Fibroblast of skin of scalp (primary cell): ENCODE measurements at regions not wholly inside any gene's neighbourhood (a gene's known extent, or its start where the extent isn't known, plus 50 kb on each side); places are given as distances from the start of the nearest gene placed in this dataset.
"Not testable (repeated sequence)": the region's sequence is repeated elsewhere in the genome, so short reads cannot be mapped to it uniquely, and the experiment has no call there.

Source experiments
- DNase-seq: peaks from one replicate; pipeline ENCODE4 v3.0.0-alpha.2; 2013

DNA sequence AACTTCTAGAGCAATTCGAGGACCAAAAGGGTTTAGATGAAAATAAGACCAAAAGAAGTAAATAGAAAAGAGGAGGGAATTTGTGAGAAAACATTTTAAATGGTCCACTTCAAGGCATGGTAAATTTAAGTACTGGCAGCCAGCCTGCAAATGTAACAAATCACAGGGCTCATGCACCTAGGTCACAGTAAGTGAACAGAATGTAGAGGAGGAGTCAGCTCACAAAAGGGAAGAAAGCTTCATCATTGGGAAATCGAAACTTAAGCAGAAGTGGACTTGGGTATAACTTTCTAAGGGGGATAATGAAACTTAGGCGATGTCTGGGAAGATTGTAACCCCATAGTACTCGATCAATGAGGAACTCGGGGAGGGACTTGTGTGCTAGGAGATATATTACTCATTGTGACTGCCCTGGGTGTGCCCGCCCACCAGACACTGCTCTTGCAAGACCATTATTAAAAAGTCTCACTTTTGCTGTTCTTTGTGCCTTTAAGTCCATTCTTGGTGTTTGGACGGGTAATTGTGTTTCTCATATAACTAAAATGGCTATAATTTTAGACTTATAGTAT is 1053.6 kb upstream of the MIR17HG start:
- DNase-seq: no peak

DNA sequence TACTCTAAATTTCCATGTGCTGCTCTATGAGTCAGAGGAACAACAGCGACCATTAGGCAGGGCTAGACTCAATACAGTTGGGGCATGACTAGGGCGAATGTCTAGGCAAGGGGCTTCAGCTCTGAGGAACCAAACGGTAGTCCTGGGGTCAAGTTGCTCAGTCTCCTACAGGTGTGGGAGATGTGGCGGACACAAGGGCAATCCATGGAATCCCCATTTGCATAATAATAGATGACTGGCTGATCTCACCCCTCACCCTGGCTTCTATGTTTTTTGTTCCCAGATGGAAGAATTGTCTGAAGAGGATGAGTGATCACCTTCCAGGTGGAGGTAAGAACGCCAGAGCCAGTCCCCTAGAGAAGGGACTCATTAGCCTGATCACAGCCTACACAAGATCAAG is 1048.2 kb upstream of the MIR17HG start:
- DNase-seq: no peak

DNA sequence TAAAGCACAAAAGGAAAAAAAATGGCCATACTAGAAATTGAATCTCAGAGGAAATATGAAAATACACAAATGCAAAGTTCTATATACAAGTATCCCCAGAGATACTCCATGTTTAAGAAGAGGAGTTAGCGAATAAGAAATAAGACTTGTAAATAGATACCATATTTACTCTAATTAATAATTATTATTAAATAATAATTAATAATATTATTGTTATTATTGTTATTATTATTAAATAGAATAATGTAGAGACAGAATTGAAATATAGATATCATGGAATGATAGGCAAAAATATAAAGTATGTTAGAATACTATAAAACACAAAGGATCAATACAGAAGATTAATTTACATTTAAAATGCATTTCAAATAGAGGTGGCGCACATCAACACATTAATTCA is 1047.5 kb upstream of the MIR17HG start:
- no peak for DNase-seq

DNA sequence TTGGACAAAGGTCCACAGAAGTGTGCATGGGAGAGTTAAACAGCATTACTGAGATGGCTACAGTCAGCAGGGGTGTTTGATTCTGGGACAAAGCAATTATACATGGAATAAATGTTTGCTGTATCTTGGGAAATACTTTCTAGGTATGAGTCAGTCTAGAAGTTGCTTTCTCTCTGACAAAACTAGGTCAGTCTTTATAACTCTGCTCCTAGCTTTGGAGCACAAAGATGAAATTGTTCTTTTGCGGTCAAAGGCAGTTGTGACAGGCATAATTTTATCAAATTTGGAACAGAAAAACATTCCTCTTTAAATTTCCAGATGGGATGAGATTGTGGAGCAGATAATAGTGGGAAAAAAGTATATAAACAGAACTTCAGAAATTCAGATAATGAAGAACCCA is 1045.4 kb upstream of the MIR17HG start:
- peak; percentile 22 for DNase-seq

DNA sequence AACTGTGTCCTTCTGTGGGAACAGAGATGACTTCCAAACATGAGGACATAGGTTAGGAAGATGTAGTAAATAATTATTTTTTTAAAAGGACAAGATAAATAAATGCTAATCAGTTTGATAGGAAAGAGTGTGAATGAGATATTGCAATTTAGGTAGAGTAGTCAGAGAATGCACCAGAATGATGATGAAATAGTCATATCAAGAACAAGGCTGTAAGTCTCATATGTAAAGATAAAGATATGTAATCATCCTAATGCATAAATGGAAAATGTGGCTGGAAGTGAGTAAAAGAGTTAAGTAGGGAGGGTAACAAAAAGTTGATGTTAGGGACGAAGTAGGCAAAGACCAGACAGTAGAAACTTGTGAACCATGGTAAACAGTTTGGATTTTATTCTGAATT is 1041.7 kb upstream of the MIR17HG start:
- no peak for DNase-seq

DNA sequence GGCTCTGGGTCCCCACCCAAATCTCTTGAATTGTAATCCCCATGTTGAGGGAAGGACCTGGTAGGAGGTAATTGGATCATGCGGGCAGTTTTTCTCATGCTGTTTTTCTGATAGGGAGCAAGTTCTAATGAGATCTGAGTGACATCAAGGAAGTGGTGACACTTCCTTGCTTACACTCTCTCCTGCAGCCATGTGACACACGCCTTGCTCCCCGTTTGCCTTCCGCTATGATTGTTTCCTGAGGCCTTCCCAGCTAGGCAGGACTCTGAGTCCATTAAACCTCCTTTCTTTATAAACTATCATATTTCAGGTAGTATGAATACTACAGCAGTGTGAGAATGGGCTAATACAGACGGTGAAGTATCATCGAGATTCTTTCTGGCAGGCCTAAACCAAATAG is 1040.4 kb upstream of the MIR17HG start:
- no peak for DNase-seq

DNA sequence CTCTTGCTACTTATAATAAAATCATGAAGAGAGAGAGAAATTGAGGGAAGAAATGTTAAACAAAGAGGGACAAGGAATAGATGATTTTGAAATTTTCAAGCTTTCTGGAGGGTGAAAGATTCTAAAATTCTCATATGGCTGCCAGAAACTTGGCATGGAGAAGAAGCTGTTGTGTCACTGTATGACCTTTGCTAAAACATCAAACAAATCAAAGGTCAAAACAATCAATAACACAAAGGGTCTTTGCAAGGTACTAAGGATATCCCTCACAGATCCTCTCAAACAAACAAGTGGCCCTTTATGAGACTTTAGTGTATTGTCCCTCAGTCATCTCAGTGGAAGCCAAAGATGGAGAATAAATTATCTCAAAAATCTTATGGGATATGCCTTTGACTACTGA is 1039.2 kb upstream of the MIR17HG start:
- DNase-seq: no peak

DNA sequence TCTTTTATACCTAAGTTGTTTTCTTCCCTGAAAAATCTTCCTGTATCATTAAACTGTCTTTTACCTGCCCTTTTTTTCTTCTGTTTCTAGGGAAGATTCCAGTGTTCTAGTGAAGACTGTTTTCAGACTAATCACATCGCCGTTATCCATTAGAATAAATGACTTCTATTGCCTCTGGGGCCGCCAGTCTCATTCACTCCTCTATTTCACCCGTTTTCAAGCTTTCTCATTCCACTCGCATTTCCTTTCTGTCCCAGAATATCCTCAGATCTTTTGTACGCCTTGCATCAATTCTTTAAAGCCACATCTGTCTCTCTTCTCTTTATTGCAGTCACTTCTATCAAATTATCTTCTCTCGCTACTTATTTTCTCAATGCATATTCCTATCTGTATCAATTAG is 1035.6 kb upstream of the MIR17HG start:
- no peak for DNase-seq

DNA sequence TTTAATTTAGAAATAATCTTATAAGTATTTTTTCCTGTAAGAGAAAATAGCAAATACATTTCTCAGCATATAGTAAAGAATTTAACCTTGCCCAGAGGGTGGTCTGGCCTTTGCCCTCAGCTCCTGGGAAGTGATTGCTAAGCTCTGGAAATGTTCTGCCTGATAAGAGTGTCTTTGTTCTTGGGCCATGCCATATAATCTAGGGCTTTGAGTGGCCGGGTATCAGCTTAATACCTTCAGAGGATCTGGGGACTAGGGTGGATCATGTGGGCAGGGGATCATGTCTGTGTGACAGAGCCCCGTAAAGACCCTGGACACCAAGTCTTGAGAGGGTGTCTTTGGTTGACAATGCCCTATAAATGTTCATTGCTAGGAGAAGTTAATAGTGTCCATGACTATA is 1032.4 kb upstream of the MIR17HG start:
- no peak for DNase-seq

DNA sequence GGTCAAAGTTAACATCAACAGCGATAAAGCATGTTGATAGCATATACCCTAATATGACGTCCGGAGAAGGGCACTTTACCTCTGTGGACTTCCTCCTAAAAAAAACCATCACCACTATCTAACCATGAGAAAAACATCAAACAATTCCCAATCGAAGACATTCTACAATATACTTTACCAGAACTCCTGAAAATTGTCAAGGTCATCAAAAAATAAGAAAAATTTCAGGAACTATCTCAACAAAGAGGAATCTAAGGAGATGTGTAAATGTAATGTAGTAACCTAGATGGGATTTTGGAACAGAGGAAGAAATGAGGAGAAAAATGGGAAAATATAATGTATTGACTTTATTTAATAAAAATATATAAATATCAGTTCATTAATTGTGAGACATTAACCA is 1026.8 kb upstream of the MIR17HG start:
- no peak for DNase-seq

DNA sequence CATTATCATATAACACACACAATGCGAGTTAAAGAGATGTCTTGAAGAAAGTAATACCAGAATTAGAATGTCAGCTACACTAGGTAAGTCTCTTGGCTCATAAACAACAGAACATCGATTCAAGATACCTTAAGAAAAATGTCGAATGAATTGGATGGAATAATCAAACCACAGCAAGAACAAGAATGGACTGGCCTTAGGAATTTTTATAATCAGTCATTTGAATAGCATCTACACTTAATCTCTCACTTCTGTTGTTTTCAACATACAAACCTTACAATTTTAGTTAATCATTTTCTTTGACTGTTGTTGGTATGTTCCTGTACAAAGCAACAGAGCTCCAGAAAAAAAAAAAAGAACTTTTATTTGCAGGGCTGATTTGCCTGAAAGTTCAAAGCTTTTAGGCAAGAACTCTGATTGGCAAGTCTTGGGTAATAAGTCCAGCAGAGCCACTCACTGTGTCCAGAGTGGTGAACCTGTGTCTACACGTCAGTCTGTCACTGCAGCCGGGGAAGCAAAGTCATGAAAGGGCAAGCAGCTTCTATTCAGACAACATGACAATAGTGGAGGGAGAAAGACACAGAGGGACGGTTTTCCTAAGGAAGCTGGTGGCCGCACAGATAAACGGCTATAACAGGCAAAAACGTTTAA is 1026.1 kb upstream of the MIR17HG start:
- DNase-seq: no peak

DNA sequence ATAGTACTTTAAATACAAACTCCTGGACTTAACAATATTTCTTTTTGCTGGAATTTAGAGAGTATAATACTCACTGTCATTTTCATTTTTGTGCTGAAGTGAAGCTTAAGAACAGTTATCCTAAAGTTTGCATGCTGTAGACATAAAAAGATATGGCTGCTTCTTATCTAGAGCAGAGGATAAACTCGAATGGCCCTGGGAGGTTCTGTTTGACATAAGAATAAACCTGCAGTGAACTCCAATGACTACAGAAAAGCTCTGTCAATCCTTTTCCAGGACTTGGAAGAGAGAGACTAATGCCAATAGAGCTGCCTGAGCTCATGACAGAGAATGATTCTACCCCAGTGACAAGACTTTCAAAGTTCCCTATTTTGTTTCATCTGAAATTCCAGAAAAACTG is 1017.8 kb upstream of the MIR17HG start:
- DNase-seq: no peak

DNA sequence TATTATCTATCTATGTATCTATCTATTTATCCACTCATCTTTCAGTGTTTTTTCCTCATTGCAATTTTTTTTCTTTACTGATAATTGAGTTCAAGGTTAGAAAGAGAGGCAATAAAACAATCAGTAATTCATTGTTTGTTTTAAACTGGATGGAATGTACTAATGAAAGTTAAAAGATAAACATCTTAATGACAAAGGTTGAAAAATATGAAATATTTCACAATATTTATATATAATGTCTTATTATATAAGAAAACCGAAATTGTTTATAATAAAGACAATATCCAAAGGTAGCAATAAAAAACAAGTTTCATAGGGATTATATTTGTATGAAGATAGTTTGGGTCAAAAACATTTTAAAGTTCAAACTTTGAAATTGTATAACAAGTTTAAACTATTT is 1015.5 kb upstream of the MIR17HG start:
- DNase-seq: no peak

DNA sequence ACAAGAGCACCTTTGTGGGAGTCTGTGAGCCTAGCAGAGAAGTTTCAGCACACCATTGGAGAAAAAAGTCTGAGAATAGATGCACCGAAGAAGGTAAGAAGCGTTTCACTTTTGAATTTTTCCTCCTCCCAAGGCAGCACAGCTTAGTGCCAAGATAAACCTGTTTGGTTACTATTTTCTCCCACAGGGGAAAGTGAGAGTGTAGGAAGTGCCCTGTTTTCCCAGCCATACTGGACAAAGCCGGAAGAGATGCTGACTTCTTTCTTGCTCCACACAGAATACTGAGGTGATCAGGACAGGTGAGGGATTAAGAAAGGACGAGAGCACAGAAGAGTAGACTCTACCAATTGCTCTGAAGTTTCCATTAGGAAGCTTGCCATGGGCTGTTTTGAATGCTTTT is 1011.0 kb upstream of the MIR17HG start:
- no peak for DNase-seq

DNA sequence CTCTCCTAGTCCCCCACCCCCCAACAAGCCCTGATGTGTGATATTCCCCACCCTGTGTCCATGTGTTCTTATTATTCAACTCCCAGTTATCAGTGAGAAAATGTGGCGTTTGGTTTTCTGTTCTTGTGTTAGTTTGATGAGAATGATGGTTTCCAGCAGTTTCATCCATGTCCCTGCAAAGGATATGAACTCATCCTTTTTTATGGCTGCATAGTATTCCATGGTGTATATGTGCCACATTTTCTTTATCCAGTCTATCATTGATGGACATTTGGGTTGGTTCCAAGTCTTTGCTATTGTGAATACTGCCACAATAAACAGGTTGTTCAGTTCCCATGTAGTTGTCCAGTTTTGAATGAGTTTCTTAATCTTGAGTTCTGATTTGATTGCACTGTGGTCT is 1006.1 kb upstream of the MIR17HG start:
- not testable (repeated sequence) for DNase-seq

DNA sequence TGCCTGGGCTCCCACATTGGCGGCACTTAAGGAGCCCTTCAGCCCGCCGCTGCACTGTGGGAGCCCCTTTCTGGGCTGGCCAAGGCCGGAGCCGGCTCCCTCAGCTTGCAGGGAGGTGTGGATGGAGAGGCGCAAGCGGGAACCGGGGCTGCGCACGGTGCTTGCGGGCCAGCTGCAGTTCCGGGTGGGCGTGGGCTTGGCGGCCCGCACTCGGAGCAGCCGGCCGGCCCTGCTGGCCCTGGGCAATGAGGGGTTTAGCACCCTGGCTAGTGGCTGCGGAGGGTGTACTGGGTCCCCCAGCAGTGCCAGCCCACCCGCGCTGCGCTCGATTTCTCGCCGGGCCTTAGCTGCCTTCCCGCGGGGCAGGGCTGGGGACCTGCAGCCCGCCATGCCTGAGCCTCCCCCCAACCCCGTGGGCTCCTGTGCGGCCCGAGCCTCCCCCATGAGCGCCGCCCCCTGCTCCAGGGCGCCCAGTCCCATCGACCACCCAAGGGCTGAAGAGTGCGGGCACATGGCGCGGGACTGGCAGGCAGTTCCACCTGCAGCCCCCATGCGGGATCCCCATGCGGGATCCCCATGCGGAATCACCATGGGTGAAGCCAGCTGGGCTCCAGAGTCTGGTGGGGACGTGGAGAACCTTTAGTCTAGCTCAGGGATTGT is 998.9 kb upstream of the MIR17HG start:
- DNase-seq: not testable (repeated sequence)

DNA sequence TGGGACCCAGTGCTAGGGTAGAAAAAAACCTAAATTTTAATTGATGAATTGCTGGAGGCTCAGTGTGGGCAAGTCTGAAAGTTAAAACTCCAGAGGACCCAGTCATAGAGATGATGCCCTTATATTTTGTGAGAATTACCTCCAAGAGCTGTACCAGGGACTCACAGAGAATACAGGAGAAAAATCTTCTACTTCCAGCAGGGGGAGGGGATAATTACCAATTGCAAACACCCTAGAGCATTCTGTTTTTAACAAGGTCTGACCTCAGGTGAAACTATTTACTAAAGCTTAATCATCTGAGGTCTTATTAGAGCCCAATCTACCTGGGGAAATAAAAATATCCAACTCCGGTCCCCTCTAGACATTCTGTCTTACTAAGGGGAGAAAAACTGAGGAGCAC is 994.7 kb upstream of the MIR17HG start:
- DNase-seq: no peak

DNA sequence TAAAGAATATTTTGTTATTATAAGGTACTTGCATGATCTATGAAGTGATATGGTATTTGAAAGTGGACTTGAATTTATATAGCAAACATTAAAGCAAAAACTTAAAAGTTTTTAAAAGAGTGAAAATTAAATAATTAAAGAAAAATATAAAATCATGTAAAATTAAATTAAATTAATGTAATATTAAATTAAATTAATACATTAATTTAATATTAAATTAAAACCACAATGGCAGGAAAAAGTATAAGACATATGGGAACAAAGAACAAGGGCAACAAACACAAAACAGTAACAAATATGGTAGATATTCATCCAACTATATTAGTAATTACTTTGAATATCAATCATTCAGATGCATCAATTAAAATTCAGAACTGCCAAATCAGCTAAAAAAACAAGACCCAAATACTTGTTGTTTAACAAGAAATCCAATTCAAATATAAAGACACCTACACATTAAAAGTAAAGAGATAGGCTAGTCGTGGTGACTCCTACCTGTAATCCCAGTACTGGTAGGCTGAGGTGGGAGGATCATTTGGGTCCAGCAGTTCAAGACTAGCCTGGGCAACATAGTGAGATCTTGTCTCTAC is 992.2 kb upstream of the MIR17HG start:
- no peak for DNase-seq

DNA sequence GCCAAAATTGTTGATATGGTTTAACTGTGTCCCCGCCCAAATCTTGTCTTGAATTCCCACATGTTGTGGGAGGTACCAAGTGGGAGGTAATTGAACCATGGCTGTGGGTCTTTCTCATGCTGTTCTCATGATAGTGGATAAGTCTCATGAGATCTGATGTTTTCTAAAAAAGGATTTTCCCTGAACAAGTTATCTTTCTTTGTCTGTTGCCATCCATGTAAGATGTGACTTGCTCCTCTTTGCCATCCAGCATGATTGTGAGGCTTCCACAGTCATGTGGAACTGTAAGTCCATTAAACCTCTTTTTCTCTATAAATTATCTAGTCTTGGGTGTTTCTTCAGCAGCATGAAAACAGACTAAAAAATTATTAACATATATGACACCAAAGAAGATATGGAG is 986.7 kb upstream of the MIR17HG start:
- DNase-seq: no peak

DNA sequence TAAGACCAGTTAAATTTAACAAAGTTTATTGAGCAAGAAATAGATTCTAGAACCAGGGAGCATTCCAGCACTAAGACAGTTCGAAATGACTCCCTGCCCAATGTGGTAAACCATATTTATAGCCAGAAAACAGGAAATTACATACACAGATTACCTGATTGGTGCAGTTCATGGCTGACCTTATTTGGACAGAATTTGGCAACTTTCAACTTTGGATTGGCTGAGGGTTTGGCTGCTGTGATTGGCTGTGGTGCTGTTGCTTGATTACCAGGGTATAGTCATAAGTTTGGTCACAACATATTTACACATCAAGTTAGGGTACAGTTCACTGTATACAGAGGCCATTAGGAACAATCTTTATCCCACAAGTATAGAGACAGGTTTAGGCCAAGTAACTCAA is 984.8 kb upstream of the MIR17HG start:
- DNase-seq: peak; percentile 8

DNA sequence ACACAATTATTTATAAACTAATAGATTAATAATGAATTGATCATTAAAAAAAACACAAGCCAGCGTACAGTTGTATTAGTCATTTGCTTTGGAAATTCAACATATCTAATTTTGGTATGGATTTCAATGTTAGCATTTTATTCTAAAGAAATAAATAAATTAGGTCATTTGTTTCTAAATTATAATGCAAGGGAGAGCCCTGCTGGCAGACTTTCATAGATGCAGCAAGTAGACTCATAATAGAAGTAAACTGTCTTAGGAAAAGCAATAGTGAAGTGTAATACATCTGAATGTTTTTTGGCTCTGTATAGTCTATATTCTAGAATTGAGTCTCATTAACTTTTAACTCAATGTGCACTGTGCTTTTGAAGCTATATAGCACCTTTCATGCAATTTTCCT is 982.4 kb upstream of the MIR17HG start:
- DNase-seq: peak; percentile 3

DNA sequence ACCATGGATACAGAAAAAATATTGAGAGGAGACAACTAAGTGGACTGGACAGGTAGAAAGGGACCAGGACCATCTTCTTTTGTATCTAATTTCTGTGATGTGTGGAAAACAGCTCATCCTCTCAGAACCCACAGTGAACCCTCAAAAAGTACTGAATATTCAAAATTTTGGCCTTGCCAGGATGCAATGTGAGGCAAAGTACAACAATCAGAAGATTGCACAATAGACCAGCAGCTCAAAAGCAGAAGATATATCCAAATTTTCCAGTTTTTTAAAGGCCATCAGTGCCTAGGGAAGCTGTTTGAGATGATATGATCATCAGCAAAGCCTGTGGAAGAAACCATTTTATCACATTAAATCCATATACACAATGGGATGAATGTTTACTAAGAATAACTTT is 973.3 kb upstream of the MIR17HG start:
- no peak for DNase-seq

DNA sequence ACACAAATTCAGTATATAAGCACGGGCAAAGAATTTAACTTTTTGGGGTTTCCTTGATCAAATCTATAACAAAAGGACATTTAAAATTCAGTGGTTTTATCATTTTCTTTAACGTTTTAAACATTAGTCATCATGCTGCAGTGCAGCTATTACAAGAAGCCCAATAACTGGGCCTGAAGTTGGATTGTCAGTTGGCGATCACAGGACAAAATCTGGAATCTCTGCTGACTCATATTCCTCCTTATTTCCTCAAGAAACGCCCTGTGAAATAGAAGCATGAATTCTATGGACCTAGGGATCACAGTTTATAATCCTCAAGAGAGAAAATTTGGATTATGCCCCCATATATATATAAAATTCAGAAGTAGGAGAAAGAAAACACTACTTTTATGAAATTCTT is 971.6 kb upstream of the MIR17HG start:
- DNase-seq: peak; percentile 1

DNA sequence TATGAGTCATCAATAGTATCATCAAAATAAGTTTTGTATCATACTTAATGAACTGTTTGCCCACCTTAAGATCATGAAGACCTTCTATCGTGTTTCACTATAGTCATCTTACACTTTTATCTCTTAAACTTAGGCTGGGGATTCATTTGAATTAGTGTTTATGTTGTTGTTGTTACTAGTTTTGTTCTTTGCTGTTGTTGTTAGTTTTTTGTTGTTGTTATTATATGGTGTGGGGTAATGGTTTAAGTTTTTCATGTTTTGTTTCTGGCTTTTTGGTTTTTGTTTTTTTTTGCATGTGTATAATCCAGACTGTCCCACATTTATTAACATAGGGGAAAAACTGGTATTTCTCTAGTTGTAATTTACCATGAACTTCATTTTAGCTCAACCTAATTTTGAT is 965.1 kb upstream of the MIR17HG start:
- DNase-seq: no peak
